ENCODE measurements at regions not wholly inside any gene's neighbourhood (a gene's known extent, or its start where the extent isn't known, plus 50 kb on each side); places are given as distances from the start of the nearest gene placed in this dataset.

- TF ChIP-seq, protein P1, sequence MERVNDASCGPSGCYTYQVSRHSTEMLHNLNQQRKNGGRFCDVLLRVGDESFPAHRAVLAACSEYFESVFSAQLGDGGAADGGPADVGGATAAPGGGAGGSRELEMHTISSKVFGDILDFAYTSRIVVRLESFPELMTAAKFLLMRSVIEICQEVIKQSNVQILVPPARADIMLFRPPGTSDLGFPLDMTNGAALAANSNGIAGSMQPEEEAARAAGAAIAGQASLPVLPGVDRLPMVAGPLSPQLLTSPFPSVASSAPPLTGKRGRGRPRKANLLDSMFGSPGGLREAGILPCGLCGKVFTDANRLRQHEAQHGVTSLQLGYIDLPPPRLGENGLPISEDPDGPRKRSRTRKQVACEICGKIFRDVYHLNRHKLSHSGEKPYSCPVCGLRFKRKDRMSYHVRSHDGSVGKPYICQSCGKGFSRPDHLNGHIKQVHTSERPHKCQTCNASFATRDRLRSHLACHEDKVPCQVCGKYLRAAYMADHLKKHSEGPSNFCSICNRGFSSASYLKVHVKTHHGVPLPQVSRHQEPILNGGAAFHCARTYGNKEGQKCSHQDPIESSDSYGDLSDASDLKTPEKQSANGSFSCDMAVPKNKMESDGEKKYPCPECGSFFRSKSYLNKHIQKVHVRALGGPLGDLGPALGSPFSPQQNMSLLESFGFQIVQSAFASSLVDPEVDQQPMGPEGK (CRISPR knock-in tag; IDR thresholded peaks at IDR 0.05; ENCODE audit: borderline replicate concordance), result no peak
- TF ChIP-seq ZNF8 (CRISPR knock-in tag; IDR thresholded peaks at IDR 0.05) (no peak), ZNF565 (CRISPR knock-in tag; conservative IDR thresholded peaks at IDR 0.05; ENCODE audit: low read depth) (no peak), ZFP3 (CRISPR knock-in tag; IDR thresholded peaks at IDR 0.05) (no peak), ZNF70 (CRISPR knock-in tag; IDR thresholded peaks at IDR 0.05) (no peak), ESRRG (CRISPR knock-in tag; IDR thresholded peaks at IDR 0.05) (no peak), CREB5 (CRISPR knock-in tag; IDR thresholded peaks at IDR 0.05; ENCODE audit: low read depth) (no peak), ARNTL (CRISPR knock-in tag; IDR thresholded peaks at IDR 0.05; ENCODE audit: borderline replicate concordance, low read depth) (no peak), ZC3H10 (CRISPR knock-in tag; IDR thresholded peaks at IDR 0.05) (no peak), PPARA (CRISPR knock-in tag; IDR thresholded peaks at IDR 0.05; ENCODE audit: borderline replicate concordance) (no peak), GLIS3 (CRISPR knock-in tag; IDR thresholded peaks at IDR 0.05) (no peak), CSDC2 (CRISPR knock-in tag; IDR thresholded peaks at IDR 0.05) (no peak), TCF4 (CRISPR knock-in tag; IDR thresholded peaks at IDR 0.05; ENCODE audit: borderline replicate concordance) (no peak)
- ATAC-seq, result no peak
Measured at GRCh38 chr3:118578559-118578958, 456.1 kb downstream of the IGSF11 start.

DNA sequence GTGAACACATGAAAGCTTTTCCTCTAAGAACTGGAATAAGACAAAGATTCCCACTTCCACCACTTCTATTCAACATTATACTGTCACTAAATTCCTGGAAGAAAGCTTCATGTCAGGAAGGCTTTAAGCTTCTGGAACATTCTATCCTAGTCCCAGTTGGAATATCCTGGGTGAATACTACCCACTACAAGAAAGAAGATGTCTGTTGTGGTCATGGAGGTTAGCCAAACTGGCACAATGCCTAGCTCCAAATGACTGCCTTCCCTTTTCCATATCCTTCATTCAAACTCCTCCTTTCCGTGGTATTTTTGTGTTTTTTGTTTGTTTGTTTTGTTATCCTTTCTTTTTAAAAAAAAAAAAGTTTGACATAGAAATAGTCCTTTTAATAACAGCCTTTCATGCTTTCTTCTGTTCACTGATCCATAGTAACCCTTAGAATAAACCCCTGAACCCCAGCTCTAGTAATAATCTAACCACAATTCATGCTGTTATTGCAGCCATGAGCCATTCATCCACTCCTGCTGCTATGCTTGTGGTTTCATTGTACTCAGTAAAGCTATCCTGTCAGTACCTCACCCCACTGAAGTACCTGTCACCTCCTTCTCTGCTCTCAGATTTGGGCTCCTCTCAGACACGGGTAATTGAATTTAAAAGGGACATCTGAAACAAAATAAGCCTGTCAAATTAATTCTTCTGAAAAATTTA lies 447.5 kb downstream of the IGSF11 start:
- ATAC-seq, result no peak
- no peak for TF ChIP-seq TCF4 (CRISPR knock-in tag; IDR thresholded peaks at IDR 0.05; ENCODE audit: borderline replicate concordance)
- TF ChIP-seq BACH2 (CRISPR knock-in tag; IDR thresholded peaks at IDR 0.05; ENCODE audit: borderline replicate concordance), result no peak
- TF ChIP-seq ESRRG (CRISPR knock-in tag; IDR thresholded peaks at IDR 0.05), result no peak
- TF ChIP-seq, protein P1 (CRISPR knock-in tag; IDR thresholded peaks at IDR 0.05; ENCODE audit: borderline replicate concordance), result no peak
- TF ChIP-seq, protein P2, sequence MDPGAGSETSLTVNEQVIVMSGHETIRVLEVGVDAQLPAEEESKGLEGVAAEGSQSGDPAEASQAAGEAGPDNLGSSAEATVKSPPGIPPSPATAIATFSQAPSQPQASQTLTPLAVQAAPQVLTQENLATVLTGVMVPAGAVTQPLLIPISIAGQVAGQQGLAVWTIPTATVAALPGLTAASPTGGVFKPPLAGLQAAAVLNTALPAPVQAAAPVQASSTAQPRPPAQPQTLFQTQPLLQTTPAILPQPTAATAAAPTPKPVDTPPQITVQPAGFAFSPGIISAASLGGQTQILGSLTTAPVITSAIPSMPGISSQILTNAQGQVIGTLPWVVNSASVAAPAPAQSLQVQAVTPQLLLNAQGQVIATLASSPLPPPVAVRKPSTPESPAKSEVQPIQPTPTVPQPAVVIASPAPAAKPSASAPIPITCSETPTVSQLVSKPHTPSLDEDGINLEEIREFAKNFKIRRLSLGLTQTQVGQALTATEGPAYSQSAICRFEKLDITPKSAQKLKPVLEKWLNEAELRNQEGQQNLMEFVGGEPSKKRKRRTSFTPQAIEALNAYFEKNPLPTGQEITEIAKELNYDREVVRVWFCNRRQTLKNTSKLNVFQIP (CRISPR knock-in tag; IDR thresholded peaks at IDR 0.05; ENCODE audit: borderline replicate concordance, low read depth), result no peak
- no peak for TF ChIP-seq CSRNP3 (CRISPR knock-in tag; IDR thresholded peaks at IDR 0.05)

DNA sequence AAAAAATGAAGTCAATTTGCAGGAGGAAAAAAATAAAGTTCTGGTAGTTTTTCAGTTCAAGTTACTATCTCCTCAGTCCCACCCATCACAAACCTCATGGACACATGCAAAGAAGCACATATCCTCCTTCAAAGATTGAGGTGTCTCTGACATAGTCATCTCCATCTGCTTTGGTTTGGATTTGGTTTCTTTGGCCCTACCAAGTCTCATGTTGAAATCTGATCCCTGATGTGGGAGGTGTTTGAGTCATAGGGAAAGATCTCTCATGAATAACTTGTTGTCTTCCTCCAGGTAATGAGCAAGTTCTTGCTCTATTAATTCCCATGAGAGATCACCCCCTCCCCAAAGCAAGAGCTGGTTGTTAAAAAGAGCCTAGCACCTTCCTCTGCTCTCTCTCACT lies 446.8 kb downstream of the IGSF11 start:
- TF ChIP-seq GLIS3 (CRISPR knock-in tag; IDR thresholded peaks at IDR 0.05) (no peak), ZFP30 (CRISPR knock-in tag; IDR thresholded peaks at IDR 0.05) (no peak), ZNF70 (CRISPR knock-in tag; IDR thresholded peaks at IDR 0.05) (no peak), PPARA (CRISPR knock-in tag; IDR thresholded peaks at IDR 0.05; ENCODE audit: borderline replicate concordance) (no peak), CSDC2 (CRISPR knock-in tag; IDR thresholded peaks at IDR 0.05) (no peak), ISL1 (CRISPR knock-in tag; IDR thresholded peaks at IDR 0.05) (no peak), ZFP3 (CRISPR knock-in tag; IDR thresholded peaks at IDR 0.05) (no peak), TCF4 (CRISPR knock-in tag; IDR thresholded peaks at IDR 0.05; ENCODE audit: borderline replicate concordance) (no peak), CREB5 (CRISPR knock-in tag; IDR thresholded peaks at IDR 0.05; ENCODE audit: low read depth) (no peak), RARB (CRISPR knock-in tag; IDR thresholded peaks at IDR 0.05) (no peak), ZC3H10 (CRISPR knock-in tag; IDR thresholded peaks at IDR 0.05) (no peak), OSR1 (CRISPR knock-in tag; IDR thresholded peaks at IDR 0.05) (no peak)
- TF ChIP-seq, protein P2 (CRISPR knock-in tag; IDR thresholded peaks at IDR 0.05; ENCODE audit: borderline replicate concordance, low read depth), result no peak
- TF ChIP-seq, protein P1 (CRISPR knock-in tag; IDR thresholded peaks at IDR 0.05; ENCODE audit: borderline replicate concordance), result no peak

More for the DNA sequence above, 446.8 kb downstream of the IGSF11 start:
- ATAC-seq, result no peak

Data from SK-N-SH treated with all-trans-retinoic acid at 6 μM for 48 hours (cell line).